Endothelial cell of umbilical vein (primary cell): ENCODE measurements at regions not wholly inside any gene's neighbourhood (a gene's known extent, or its start where the extent isn't known, plus 50 kb on each side); places are given as distances from the start of the nearest gene placed in this dataset.

Experiments used
- BruUV-seq: library from RNA; stranded (reverse); fragments of 400-500 nt; replicated peaks from 2 replicates; lab custom pipeline; 2021; lab: Mats Ljungman, UMichigan
- CTCF ChIA-PET: fragments of 300-600, 350-600 bp; sonication (Branson Sonifier 250); formaldehyde crosslinking; loops from one replicate; lab custom pipeline; 2021; ENCODE audit warnings: antibody characterized with exemption, inconsistent platforms; lab: Charles Lee
- POLR2A ChIA-PET: fragments of 300-600, 350-600 bp; sonication (Branson Sonifier 250); formaldehyde crosslinking; loops from one replicate; lab custom pipeline; 2021; ENCODE audit warnings: antibody characterized with exemption, inconsistent platforms; lab: Charles Lee
- DNase-seq: peaks from one replicate; pipeline ENCODE4 v3.0.0-alpha.2; 2011; ENCODE audit warnings: low read depth, low spot score
- FAIRE-seq: peaks from 2 replicates; lab custom pipeline; 2011; peaks lifted over from hg19 to GRCh38; lab: Jason Lieb, UNC
- H2AFZ ChIP-seq: 2 replicates; pipeline ENCODE4 v1.6.0; 2012; ENCODE audit warnings: low read depth, low read length, control low read depth, inconsistent platforms
- H3K27ac ChIP-seq: 2 replicates; pipeline ENCODE4 v1.5.1; 2011; ENCODE audit warnings: low read depth, mild to moderate bottlenecking, control low read depth, low read length, moderate library complexity; ENCODE audit not compliant: insufficient read depth
- H3K27me3 ChIP-seq, 2 experiments: 2 replicates each; pipeline versions ENCODE4 v1.6.0 to v1.6.1; 2011; ENCODE audit warnings: low read length in 2 of 2, mixed read lengths in 1 of 2; ENCODE audit not compliant: control insufficient read depth in 2 of 2, insufficient read depth in 2 of 2
- H3K36me3 ChIP-seq, 2 experiments: 2 replicates in 1 of 2; 3 replicates in 1 of 2; pipeline ENCODE4 v1.5.1; 2011; ENCODE audit warnings: low read length in 2 of 2, mild to moderate bottlenecking in 1 of 2, moderate library complexity in 1 of 2; ENCODE audit not compliant: control insufficient read depth in 2 of 2, insufficient read depth in 2 of 2; ENCODE audit errors: extremely low read depth in 1 of 2
- H3K4me1 ChIP-seq: 3 replicates; pipeline ENCODE4 v1.5.1; 2011; ENCODE audit warnings: mild to moderate bottlenecking, low read length; ENCODE audit not compliant: control insufficient read depth, insufficient read depth; ENCODE audit errors: extremely low read depth
- H3K4me2 ChIP-seq: 2 replicates; pipeline ENCODE4 v1.6.1; 2011; ENCODE audit warnings: low read length, control low read depth, mixed read lengths; ENCODE audit not compliant: insufficient read depth
- H3K4me3 ChIP-seq, 3 experiments: fragments of 200-600 bp in 1 of 3; sonication (generic), shearing (Covaris generic) in 1 of 3; replicated peaks in 1 of 3; 2 replicates each; pipeline ENCODE4 v1.5.1; 2011 to 2016; ENCODE audit warnings: control low read depth in 3 of 3, low read length in 3 of 3, mild to moderate bottlenecking in 2 of 3, inconsistent platforms in 1 of 3, low read depth in 1 of 3, moderate library complexity in 1 of 3; ENCODE audit not compliant: insufficient read depth in 1 of 3
- H3K79me2 ChIP-seq: 2 replicates; pipeline ENCODE4 v1.6.0; 2012; ENCODE audit warnings: low read length, inconsistent platforms; ENCODE audit not compliant: control insufficient read depth, insufficient read depth
- H3K9ac ChIP-seq: replicated peaks from 2 replicates; pipeline ENCODE3; 2011; ENCODE audit warnings: low read length, control low read depth; ENCODE audit not compliant: insufficient read depth; ENCODE audit errors: extremely low read depth
- H3K9me1 ChIP-seq: replicated peaks from 3 replicates; pipeline ENCODE4 v1.6.0; 2011; ENCODE audit warnings: mild to moderate bottlenecking, low read length; ENCODE audit not compliant: control insufficient read depth, insufficient read depth; ENCODE audit errors: extremely low read depth
- H3K9me3 ChIP-seq: replicated peaks from 2 replicates; pipeline ENCODE4 v1.5.1; 2012; ENCODE audit warnings: low read length, inconsistent platforms; ENCODE audit not compliant: control insufficient read depth, insufficient read depth
- H4K20me1 ChIP-seq: replicated peaks from 2 replicates; pipeline ENCODE3; 2011; ENCODE audit warnings: mild to moderate bottlenecking, low read length; ENCODE audit not compliant: control insufficient read depth, insufficient read depth; ENCODE audit errors: extremely low read depth
- EZH2 ChIP-seq: IDR thresholded peaks from 2 replicates; pipeline ENCODE4 v1.6.1; 2012; ENCODE audit warnings: borderline replicate concordance, low read depth, mild to moderate bottlenecking, moderate library complexity, low read length, inconsistent platforms; ENCODE audit not compliant: severe bottlenecking
- FOS ChIP-seq: IDR thresholded peaks from 2 replicates; pipeline ENCODE4 v1.6.1; 2011; ENCODE audit warnings: mild to moderate bottlenecking, low read length, moderate library complexity, borderline replicate concordance; ENCODE audit not compliant: insufficient read depth
- GATA2 ChIP-seq: IDR thresholded peaks from 2 replicates; pipeline ENCODE4 v1.7.0; 2011; ENCODE audit warnings: low read depth, mild to moderate bottlenecking, moderate library complexity, mixed read lengths, low read length; ENCODE audit not compliant: insufficient read length, insufficient read depth
- JUN ChIP-seq: IDR thresholded peaks from 2 replicates; pipeline ENCODE4 v1.6.1; 2011; ENCODE audit warnings: borderline replicate concordance, low read depth; ENCODE audit not compliant: insufficient read length, insufficient read depth
- MAX ChIP-seq: IDR thresholded peaks from 2 replicates; pipeline ENCODE4 v1.6.1; 2011; ENCODE audit not compliant: insufficient read depth, insufficient read length
- MYC ChIP-seq: IDR thresholded peaks from one replicate; pipeline ENCODE4 v1.6.1; 2011; ENCODE audit warnings: mild to moderate bottlenecking, low read depth, low read length
- POLR2A ChIP-seq: IDR thresholded peaks from 2 replicates; pipeline ENCODE4 v1.6.1; 2012; ENCODE audit warnings: low read depth, mild to moderate bottlenecking, control low read depth, low read length
- POLR2AphosphoS5 ChIP-seq: IDR thresholded peaks from 2 replicates; pipeline ENCODE4 v1.6.1; 2012; ENCODE audit warnings: low read depth, mild to moderate bottlenecking, control low read depth, low read length, moderate library complexity; ENCODE audit not compliant: insufficient read depth
- dilution Hi-C: fragments of 300-500 bp; cut with MboI; formaldehyde crosslinking; loops from one replicate; pipeline ENCODE4 v1.15.0; 2019; ENCODE audit warnings: low sequenced_read_pairs; ENCODE audit not compliant: extremely low pct_ligation_motif_present
- intact Hi-C: fragments of 100-400 bp; cut with micrococcal nuclease; formaldehyde crosslinking; loops from one replicate; pipeline ENCODE4 v1.10.0; 2022
- TF ChIP-seq, protein P1 (sequence below), 2 donors: IDR thresholded peaks; 1 replicate in 1 of 2; 2 replicates in 1 of 2; pipeline ENCODE4 v1.5.1; 2011; ENCODE audit warnings: low read length in 2 of 2, mild to moderate bottlenecking in 2 of 2, moderate library complexity in 2 of 2, control low read depth in 1 of 2, inconsistent platforms in 1 of 2, low read depth in 1 of 2; ENCODE audit not compliant: insufficient read depth in 1 of 2; ENCODE audit errors: extremely low read depth in 1 of 2

DNA sequence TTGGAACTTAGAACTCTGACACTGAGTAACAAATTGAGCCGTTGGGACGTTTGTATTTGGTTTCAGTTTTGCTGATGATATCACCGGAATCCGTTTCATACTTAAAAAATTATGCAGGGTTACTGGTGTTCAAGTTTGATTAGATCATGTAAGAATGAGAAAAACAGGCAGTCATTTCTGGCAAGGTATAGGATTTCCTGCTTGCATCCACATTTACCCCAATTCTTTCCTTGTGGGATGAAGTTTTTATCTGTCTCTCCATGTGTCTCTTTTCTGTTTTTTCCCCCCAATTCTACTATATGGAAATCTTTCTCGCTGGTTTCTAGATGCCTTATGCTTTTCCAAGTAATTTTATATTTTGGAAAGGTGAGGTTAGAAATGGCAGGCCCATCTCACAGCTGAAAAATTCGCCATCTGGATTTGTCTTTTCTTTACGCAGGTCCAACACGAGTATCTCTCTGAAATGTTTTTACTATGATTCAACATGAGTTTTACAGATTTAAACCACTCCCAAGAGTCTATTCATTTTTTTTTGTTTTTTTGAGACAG is 197.9 kb downstream of the SHOX start:
- FAIRE-seq, result no peak
- H3K4me1 ChIP-seq, result no peaks in the 10 kb centered on the region
- intact Hi-C loops, result no loop called here
- TF ChIP-seq EZH2 (no peak), FOS (no peak), MYC (no peak), GATA2 (no peak), POLR2AphosphoS5 (no peak), JUN (no peak), POLR2A (no peak), MAX (no peak)
- TF ChIP-seq, protein P1, sequence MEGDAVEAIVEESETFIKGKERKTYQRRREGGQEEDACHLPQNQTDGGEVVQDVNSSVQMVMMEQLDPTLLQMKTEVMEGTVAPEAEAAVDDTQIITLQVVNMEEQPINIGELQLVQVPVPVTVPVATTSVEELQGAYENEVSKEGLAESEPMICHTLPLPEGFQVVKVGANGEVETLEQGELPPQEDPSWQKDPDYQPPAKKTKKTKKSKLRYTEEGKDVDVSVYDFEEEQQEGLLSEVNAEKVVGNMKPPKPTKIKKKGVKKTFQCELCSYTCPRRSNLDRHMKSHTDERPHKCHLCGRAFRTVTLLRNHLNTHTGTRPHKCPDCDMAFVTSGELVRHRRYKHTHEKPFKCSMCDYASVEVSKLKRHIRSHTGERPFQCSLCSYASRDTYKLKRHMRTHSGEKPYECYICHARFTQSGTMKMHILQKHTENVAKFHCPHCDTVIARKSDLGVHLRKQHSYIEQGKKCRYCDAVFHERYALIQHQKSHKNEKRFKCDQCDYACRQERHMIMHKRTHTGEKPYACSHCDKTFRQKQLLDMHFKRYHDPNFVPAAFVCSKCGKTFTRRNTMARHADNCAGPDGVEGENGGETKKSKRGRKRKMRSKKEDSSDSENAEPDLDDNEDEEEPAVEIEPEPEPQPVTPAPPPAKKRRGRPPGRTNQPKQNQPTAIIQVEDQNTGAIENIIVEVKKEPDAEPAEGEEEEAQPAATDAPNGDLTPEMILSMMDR (IDR thresholded peaks at IDR 0.05; ENCODE audit: extremely low read depth in 1 of 2, insufficient read depth in 1 of 2, low read depth in 1 of 2, low read length in 2 of 2), result no peak
- H3K36me3 ChIP-seq, result no peaks in the 10 kb centered on the region
- dilution Hi-C loops, result no loop called here
- H3K27ac ChIP-seq, result no peak overlapping the region
- no peaks in the 10 kb centered on the region for H3K27me3 ChIP-seq
- no peaks in the 10 kb centered on the region for H3K79me2 ChIP-seq
- H2AFZ ChIP-seq, result no peak overlapping the region
- H3K9me1 ChIP-seq, result no peaks in the 10 kb centered on the region
- no peak for DNase-seq
- BruUV-seq, result no TSS peak
- H3K4me2 ChIP-seq, result no peak overlapping the region
- ChIA-PET CTCF (no interaction called here), POLR2A (no interaction called here)
- no peak overlapping the region for H3K9ac ChIP-seq
- H3K4me3 ChIP-seq, result no peak overlapping the region
- no peaks in the 10 kb centered on the region for H3K9me3 ChIP-seq
- H4K20me1 ChIP-seq, result no peaks in the 10 kb centered on the region
